Stimulated activated CD8-positive, alpha-beta memory T cell treated with anti-CD3 and anti-CD28 coated beads, Interleukin-4, amount 100 ng/mL, for 4 hours (primary cell): ENCODE measurements at regions not wholly inside any gene's neighbourhood (a gene's known extent, or its start where the extent isn't known, plus 50 kb on each side); places are given as distances from the start of the nearest gene placed in this dataset.

ENCODE experiments used
- DNase-seq, 2 donors: peaks; one replicate each; pipeline ENCODE4 v3.0.0-alpha.2; 2020; ENCODE audit warnings: low read depth in 2 of 2, low spot score in 1 of 2

DNA sequence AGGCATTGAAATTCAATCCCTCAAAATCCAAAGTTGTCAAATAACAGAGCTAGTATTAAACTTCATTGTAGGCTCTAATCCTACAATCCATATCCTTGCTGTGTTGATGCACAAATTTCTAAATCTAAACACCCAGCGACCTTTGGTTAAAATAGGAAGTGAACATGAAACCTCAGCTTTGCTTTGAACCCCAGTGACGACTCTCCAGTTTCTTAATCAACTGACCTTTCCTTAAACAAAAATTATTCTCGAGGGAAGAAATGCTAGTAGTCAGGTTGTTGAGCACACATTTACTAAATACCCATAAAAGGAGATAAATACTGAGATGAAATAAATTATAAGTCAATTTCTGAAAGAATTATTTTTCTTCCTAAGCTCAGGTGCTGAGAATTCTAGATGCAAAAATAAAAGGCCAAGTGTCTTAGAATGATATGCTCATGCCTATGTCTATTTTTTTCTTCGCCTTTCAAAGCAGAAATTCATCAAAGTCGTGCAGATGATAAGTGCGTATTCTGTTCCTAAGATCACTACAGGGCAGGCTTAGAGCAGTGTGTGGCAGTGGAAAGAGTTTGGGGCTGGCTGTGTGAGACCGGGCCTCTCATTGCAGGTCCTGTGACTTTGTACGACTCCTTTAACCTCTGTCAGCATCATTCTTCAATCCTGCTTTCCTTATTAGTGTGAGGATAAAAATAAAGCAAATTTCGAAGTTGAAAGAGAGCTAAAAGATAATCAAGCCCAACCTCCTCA is 208.7 kb downstream of the PRL start:
- DNase-seq, result no peak

GRCh38 chr6:22091424-22091948 is 205.3 kb downstream of the PRL start:
- DNase-seq, result no peak

DNA sequence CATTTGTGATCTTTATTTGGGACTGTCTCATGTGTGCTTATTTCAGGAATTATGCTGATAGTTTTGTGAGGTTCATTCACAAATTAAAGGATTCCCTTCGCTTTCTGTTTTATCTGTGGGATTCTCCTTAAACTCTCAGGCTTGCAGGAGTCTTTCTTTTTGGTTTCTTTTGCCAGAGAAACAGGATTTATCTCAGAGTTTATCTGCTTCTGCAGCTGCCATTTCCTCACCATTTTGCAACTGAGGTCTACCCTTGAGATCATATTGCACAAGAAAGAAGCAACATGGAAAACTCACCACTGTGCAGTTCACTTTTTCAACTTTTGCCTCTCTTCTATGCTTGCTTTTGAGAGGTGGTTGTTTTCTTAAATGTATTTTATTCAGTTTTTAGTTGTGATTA is 201.0 kb downstream of the PRL start:
- DNase-seq, result no peak

- no peak for DNase-seq
Measured at GRCh38 chr6:22098601-22099031, 198.2 kb downstream of the PRL start.

DNA sequence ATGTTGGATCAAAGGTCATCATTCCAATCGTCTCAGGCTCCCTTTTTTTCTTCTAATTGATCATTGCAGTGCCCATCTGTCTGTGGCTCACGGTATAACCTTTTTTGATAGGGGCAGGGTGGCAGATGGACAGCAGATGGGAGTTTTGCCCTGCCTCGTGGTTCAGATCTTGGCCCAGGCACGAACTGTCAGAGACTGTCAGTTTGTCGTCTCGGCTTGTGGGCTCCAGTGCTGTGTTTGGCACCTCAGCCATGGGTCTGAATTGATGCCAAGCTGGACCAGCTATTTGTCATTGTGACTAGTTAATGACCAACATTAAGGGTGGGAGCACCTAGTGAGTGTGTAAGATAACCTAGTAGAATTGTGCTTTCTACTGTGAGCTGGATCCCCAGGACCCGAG is 197.6 kb downstream of the PRL start:
- no peak for DNase-seq

- DNase-seq, result no peak
Measured at GRCh38 chr6:22099923-22100322, 196.9 kb downstream of the PRL start.

- DNase-seq, result no peak
Measured at GRCh38 chr6:22101163-22101562, 195.7 kb downstream of the PRL start.

DNA sequence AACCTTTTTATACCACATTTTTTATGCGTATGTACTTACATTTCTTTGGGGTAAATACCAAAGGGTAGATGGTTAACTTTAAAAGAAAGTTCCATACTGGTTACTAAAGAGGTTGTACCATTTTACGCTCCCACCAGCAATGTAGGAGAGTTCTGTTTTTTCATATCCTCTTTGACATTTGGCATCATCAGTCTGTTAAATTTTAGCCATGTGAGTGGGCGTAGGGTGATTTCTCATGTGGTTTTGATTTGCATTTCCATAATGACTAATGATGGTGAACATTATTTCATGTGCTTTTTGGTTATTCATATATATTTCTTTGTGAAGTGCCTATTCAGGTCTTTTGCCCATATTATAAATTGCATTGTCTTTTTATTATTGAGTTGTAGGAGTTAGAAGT is 194.2 kb downstream of the PRL start:
- DNase-seq, result no peak

DNA sequence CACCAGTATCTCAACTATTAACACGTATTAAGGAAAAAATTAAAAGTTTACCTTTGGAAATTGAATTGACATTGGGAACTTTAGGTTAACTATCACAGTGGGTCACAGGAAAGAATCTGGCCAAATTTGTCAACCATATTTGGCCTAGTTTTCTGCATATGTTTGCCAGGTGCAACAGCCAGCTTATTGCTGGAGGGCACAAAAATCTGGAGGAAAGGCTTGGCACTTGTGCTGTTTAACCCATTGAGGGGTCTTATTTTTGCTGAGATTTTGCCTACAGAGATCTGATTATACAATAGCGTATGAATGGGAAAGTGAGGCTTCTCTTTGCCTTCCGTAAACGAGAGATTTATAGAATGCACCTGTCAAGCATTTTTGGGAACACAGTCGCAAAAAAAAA is 190.4 kb downstream of the PRL start:
- DNase-seq, result no peak

DNA sequence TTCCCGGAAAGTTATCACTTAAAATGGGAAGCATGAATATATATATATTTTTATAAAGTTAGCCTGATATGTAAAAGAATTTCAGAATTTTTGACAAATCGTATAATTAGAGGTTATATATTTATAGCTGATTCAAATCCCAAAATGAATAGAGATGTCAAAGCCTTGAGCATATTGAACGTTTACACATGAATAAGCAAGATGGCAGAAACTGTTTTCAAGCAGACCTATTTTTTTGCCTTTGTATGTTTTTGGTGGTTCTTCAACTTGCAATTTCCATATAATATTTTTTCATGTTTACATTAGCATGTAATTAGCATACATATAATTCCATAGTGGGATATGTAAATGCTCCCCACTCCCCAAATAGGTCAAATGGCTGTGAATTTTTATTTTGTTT is 189.9 kb downstream of the PRL start:
- DNase-seq, result no peak

GRCh38 chr6:22108199-22108598 is 188.6 kb downstream of the PRL start:
- no peak for DNase-seq

DNA sequence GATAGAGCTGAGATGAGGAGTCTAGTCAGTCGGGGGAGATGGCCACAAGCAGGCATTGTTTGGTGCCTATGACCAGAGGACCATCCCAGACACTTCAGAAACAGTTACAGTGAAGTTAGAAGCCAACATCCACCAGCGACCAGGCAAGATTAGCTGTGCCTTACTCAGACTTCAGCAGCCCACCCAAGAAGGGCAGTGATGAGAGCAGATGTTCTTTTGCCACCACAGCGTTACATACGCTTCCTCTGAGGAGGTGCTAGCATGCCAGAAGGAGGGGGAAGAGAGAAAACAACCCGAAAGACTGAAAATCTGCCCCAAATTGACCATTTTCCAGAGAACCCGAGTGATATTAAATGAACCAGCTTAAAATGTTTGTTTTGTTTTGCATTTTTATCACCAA is 186.8 kb downstream of the PRL start:
- no peak for DNase-seq

DNA sequence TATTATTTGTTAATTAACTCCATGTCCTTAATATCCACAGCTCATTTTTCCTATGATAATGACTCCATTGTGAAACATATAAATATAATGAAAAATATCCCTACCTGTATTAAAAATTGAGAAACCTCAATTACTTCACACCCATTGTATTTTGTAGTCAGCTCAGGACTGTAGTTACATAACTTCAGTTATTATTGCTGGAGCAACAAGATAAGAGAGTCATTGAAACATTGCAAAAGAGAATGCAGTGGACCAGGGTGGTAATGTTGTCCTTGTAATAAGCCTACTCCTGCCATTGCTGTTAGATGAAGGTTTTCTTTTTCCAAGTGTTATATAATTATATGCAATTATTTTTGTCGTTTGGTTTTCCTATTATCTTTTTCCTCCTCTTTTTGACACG is 184.4 kb downstream of the PRL start:
- DNase-seq, result no peak

DNA sequence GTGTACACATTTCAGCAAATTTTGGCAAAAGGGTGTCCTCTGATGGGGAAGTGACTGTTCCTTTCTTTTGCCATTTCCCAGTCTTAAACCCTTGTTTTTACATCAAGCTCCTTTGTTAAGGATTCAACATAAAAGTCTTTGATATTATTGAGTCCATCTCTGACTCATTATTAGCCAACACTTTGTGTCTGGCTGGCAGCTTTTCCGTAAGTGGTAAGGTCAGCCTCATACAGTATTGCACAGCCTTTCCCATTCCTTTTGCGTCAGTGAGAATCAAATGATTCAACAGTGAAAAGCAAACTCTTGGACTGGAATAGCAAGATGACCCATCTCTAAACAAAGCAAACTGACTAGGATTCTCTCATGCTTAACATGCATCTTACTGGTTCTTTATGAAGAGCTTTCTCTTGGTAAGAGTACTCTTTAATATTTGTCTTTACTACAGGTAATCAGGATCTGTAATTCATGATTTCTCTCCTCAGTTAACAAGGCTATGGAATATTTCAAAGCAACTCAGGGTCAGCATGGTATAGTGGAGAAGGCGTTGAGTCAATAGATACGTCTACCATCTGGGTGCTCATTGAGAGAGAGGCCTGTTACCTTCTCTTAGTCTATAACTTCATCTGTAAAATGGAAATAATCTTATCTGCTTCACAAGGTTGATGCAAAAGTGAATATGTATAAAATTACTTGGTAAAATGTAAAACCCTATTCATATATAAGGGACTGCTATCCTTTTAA is 183.6 kb downstream of the PRL start:
- no peak for DNase-seq

- DNase-seq, result no peak
Measured at GRCh38 chr6:22115559-22115958, 181.3 kb downstream of the PRL start.

GRCh38 chr6:22117631-22118030 is 179.2 kb downstream of the PRL start:
- no peak for DNase-seq

DNA sequence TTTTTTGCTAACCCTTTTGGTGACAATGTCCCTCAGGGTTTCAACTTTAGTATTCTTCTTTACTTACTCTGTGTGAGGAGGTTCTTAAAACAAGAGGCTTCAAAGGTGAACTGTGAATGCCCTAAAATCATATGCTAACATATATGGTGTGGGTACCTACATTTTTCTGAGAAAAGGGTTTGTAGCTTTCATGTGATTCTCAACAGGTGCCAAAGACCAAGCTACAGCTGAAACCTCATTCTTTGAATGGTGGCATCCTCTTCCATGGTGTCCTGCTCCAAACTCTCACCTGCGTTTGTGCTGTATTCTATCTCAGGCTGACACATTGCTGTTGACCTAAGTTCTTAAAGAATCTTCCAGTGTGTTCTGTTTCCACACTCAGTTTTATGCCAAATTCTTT is 177.3 kb downstream of the PRL start:
- no peak for DNase-seq

GRCh38 chr6:22124756-22125155 is 172.1 kb downstream of the PRL start:
- no peak for DNase-seq

- DNase-seq, result no peak
Measured at GRCh38 chr6:22126910-22127309, 169.9 kb downstream of the PRL start.

DNA sequence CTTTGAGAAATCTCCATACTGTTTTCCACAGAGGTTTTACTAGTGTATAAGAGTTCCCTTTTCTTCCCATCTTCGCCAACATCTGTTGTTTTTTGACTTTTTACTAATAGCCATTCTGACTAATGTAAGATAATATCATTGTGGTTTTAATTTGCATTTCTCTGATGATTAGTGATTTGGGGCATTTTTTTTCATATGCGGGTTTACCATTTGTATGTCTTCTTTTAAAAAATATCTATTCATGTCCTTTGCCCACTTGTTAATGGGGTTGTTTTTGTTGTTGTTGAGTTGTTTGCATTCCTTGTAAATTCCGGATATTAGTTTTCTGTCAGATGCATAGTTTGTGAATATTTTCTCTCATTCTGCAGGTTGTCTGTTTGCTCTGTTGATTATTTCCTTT is 167.1 kb downstream of the PRL start:
- DNase-seq, result no peak

GRCh38 chr6:22132656-22133055 is 164.2 kb downstream of the PRL start:
- no peak for DNase-seq

DNA sequence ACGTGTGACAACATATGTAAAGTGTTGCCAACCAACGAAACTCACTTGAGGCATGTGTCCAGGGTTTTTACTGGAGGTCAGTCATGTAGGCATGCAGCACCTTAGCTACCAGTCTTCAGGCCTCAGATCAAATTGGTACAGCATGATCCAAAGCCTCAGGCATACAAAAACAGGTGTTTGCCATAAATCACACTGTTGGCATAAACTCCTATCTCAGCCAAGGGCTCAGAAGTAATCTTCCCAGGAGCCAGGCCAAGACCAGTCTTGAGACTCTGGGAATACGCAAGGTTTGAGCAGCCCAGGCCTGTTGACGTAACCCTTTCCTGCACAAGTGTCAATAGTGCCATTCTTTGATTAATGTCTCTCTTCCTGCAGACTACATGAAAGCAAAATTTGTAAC is 163.5 kb downstream of the PRL start:
- DNase-seq, result no peak

DNA sequence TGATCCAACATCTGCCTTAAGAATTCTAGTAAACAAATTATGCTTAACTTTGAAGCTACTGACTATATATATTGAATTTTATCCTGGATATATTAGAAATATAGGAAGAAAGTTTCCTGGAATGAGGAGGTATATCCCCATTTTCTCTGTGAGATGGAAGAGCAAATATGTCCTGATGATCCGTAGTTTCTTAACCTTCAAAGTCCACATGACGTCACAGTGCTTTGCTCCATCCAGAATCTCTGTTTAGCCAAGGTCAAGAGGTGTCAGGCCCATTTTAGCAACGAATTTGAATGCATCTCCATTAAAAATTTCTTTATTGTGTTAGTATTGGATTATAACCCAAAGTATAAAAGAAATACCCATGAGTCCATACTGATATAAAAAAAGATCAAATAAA is 162.5 kb downstream of the PRL start:
- DNase-seq, result no peak
